ENCODE measurements at regions not wholly inside any gene's neighbourhood (a gene's known extent, or its start where the extent isn't known, plus 50 kb on each side); places are given as distances from the start of the nearest gene placed in this dataset.

DNA sequence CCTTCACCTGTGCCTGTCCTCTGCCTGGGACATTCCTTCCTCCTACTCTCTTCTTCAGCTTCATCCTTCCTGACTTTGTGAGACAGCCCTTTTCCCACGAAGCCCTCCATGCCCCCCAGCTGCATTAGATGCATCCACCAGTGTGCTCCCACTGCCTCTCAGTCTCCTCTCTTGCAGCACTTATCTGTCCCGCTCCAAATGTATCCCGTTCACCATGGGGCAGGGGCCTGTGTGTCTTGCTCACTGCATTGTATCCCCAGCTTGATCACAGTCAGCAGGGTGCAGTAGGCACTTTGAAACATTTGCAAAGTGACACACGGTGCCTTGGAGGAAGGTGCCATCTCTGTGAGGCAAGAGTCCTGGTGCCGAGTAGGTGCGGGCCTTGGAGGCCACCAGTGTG, 104.0 kb downstream of the SLC25A47 start:
- H3K9ac ChIP-seq (ENCODE audit: low read depth in 1 of 2, low read length in 2 of 2) = no peak overlapping the region
- no peaks in the 10 kb centered on the region for H3K36me3 ChIP-seq (ENCODE audit: control insufficient read depth in 4 of 4, insufficient read depth in 3 of 4, low read depth in 1 of 4, low read length in 3 of 4)
- no peak overlapping the region for H3K27ac ChIP-seq (ENCODE audit: low read depth in 1 of 2, low read length in 2 of 2)
- H3K27me3 ChIP-seq (ENCODE audit: control insufficient read depth in 4 of 4, insufficient read depth in 4 of 4, low read length in 3 of 4) = no peaks in the 10 kb centered on the region
- H3K4me3 ChIP-seq (ENCODE audit: low read depth in 1 of 3, low read length in 3 of 3) = no peak overlapping the region
- H3K9me3 ChIP-seq (ENCODE audit: control insufficient read depth in 4 of 4, low read length in 3 of 4) = no peaks in the 10 kb centered on the region
- TF ChIP-seq GABPA (IDR thresholded peaks at IDR 0.05 in 1 of 2, conservative IDR thresholded peaks at IDR 0.05 in 1 of 2) = no peak
- TF ChIP-seq YY1 (IDR thresholded peaks at IDR 0.05) = no peak
- TF ChIP-seq NR2F2 (IDR thresholded peaks at IDR 0.05) = no peak
- TF ChIP-seq, protein P1, sequence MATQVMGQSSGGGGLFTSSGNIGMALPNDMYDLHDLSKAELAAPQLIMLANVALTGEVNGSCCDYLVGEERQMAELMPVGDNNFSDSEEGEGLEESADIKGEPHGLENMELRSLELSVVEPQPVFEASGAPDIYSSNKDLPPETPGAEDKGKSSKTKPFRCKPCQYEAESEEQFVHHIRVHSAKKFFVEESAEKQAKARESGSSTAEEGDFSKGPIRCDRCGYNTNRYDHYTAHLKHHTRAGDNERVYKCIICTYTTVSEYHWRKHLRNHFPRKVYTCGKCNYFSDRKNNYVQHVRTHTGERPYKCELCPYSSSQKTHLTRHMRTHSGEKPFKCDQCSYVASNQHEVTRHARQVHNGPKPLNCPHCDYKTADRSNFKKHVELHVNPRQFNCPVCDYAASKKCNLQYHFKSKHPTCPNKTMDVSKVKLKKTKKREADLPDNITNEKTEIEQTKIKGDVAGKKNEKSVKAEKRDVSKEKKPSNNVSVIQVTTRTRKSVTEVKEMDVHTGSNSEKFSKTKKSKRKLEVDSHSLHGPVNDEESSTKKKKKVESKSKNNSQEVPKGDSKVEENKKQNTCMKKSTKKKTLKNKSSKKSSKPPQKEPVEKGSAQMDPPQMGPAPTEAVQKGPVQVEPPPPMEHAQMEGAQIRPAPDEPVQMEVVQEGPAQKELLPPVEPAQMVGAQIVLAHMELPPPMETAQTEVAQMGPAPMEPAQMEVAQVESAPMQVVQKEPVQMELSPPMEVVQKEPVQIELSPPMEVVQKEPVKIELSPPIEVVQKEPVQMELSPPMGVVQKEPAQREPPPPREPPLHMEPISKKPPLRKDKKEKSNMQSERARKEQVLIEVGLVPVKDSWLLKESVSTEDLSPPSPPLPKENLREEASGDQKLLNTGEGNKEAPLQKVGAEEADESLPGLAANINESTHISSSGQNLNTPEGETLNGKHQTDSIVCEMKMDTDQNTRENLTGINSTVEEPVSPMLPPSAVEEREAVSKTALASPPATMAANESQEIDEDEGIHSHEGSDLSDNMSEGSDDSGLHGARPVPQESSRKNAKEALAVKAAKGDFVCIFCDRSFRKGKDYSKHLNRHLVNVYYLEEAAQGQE (IDR thresholded peaks at IDR 0.05) = no peak
- TF ChIP-seq HNF4G (IDR thresholded peaks at IDR 0.05) = no peak
- TF ChIP-seq FOXA2 (IDR thresholded peaks at IDR 0.05) = no peak
- TF ChIP-seq EGR1 (IDR thresholded peaks at IDR 0.05; ENCODE audit: low read depth in 2 of 2) = no peak
- TF ChIP-seq JUND (IDR thresholded peaks at IDR 0.05) = no peak
- TF ChIP-seq, protein P2, sequence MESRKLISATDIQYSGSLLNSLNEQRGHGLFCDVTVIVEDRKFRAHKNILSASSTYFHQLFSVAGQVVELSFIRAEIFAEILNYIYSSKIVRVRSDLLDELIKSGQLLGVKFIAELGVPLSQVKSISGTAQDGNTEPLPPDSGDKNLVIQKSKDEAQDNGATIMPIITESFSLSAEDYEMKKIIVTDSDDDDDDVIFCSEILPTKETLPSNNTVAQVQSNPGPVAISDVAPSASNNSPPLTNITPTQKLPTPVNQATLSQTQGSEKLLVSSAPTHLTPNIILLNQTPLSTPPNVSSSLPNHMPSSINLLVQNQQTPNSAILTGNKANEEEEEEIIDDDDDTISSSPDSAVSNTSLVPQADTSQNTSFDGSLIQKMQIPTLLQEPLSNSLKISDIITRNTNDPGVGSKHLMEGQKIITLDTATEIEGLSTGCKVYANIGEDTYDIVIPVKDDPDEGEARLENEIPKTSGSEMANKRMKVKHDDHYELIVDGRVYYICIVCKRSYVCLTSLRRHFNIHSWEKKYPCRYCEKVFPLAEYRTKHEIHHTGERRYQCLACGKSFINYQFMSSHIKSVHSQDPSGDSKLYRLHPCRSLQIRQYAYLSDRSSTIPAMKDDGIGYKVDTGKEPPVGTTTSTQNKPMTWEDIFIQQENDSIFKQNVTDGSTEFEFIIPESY (IDR thresholded peaks at IDR 0.05) = no peak
- TF ChIP-seq, protein P3, sequence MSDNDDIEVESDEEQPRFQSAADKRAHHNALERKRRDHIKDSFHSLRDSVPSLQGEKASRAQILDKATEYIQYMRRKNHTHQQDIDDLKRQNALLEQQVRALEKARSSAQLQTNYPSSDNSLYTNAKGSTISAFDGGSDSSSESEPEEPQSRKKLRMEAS (IDR thresholded peaks at IDR 0.05) = no peak
- no peak for TF ChIP-seq RAD21 (IDR thresholded peaks at IDR 0.05)
- no peak for TF ChIP-seq RXRA (IDR thresholded peaks at IDR 0.05)
- no peak for TF ChIP-seq TAF1 (conservative IDR thresholded peaks at IDR 0.05)
- TF ChIP-seq, protein P4, sequence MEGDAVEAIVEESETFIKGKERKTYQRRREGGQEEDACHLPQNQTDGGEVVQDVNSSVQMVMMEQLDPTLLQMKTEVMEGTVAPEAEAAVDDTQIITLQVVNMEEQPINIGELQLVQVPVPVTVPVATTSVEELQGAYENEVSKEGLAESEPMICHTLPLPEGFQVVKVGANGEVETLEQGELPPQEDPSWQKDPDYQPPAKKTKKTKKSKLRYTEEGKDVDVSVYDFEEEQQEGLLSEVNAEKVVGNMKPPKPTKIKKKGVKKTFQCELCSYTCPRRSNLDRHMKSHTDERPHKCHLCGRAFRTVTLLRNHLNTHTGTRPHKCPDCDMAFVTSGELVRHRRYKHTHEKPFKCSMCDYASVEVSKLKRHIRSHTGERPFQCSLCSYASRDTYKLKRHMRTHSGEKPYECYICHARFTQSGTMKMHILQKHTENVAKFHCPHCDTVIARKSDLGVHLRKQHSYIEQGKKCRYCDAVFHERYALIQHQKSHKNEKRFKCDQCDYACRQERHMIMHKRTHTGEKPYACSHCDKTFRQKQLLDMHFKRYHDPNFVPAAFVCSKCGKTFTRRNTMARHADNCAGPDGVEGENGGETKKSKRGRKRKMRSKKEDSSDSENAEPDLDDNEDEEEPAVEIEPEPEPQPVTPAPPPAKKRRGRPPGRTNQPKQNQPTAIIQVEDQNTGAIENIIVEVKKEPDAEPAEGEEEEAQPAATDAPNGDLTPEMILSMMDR (IDR thresholded peaks at IDR 0.05; ENCODE audit: low read depth, low read length, missing input control) = no peak
- no peak for TF ChIP-seq HNF4A (conservative IDR thresholded peaks at IDR 0.05)
- TF ChIP-seq, protein P5, sequence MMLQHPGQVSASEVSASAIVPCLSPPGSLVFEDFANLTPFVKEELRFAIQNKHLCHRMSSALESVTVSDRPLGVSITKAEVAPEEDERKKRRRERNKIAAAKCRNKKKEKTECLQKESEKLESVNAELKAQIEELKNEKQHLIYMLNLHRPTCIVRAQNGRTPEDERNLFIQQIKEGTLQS (IDR thresholded peaks at IDR 0.05) = no peak
- no peak for TF ChIP-seq SP1 (IDR thresholded peaks at IDR 0.05)
- no peak for DNase-seq (ENCODE audit: low spot score)
- WGBS = 91% methylated on average over 6 of the region's 6 CpGs
- no peaks in the 10 kb centered on the region for H3K4me1 ChIP-seq (ENCODE audit: control insufficient read depth in 4 of 4, insufficient read depth in 4 of 4, low read length in 3 of 4)

DNA sequence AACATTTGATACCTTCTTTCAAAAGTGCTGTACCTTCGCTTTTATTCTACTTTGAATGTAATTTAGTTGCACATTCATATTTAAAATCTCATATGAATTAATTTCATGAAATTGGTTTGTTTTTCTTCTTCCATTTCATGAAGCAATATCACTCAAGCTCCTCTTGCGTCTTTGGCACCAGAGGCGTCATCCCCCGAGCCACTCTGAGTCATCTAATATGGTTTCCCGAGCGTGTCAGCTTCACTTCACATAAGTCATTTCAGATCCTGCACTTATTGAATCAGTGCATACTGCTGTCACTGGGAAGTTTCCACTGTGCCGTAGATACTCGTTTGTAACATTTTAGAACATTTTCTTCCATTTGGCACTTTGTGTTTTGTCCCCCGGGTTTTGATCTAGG, 105.6 kb downstream of the SLC25A47 start:
- Histone ChIP-seq H3K27ac (ENCODE audit: low read depth in 1 of 2, low read length in 2 of 2) (no peak overlapping the region), H3K36me3 (ENCODE audit: control insufficient read depth in 4 of 4, insufficient read depth in 3 of 4, low read depth in 1 of 4, low read length in 3 of 4) (no peaks in the 10 kb centered on the region), H3K4me1 (ENCODE audit: control insufficient read depth in 4 of 4, insufficient read depth in 4 of 4, low read length in 3 of 4) (no peaks in the 10 kb centered on the region), H3K4me3 (ENCODE audit: low read depth in 1 of 3, low read length in 3 of 3) (no peak overlapping the region), H3K9ac (ENCODE audit: low read depth in 1 of 2, low read length in 2 of 2) (no peak overlapping the region), H3K9me3 (ENCODE audit: control insufficient read depth in 4 of 4, low read length in 3 of 4) (no peaks in the 10 kb centered on the region), H3K27me3 (ENCODE audit: control insufficient read depth in 4 of 4, insufficient read depth in 4 of 4, low read length in 3 of 4) (no peaks in the 10 kb centered on the region)
- no peak for DNase-seq (ENCODE audit: low spot score)
- 95% methylated on average over 9 of the region's 9 CpGs for WGBS
- TF ChIP-seq FOXA2 (IDR thresholded peaks at IDR 0.05) (no peak), RAD21 (IDR thresholded peaks at IDR 0.05) (no peak), NR2F2 (IDR thresholded peaks at IDR 0.05) (no peak), TAF1 (conservative IDR thresholded peaks at IDR 0.05) (no peak), HNF4G (IDR thresholded peaks at IDR 0.05) (no peak), GABPA (IDR thresholded peaks at IDR 0.05 in 1 of 2, conservative IDR thresholded peaks at IDR 0.05 in 1 of 2) (no peak), EGR1 (IDR thresholded peaks at IDR 0.05; ENCODE audit: low read depth in 2 of 2) (no peak), HNF4A (conservative IDR thresholded peaks at IDR 0.05) (no peak), RXRA (IDR thresholded peaks at IDR 0.05) (no peak), JUND (IDR thresholded peaks at IDR 0.05) (no peak)
- TF ChIP-seq, protein P3 (IDR thresholded peaks at IDR 0.05) = no peak
- TF ChIP-seq, protein P5 (IDR thresholded peaks at IDR 0.05) = no peak
- TF ChIP-seq, protein P4 (IDR thresholded peaks at IDR 0.05; ENCODE audit: low read depth, low read length, missing input control) = no peak
- TF ChIP-seq, protein P2 (IDR thresholded peaks at IDR 0.05) = no peak

Measured in liver (tissue), 8 donors.